ENCODE measurements at regions not wholly inside any gene's neighbourhood (a gene's known extent, or its start where the extent isn't known, plus 50 kb on each side); places are given as distances from the start of the nearest gene placed in this dataset.

DNA sequence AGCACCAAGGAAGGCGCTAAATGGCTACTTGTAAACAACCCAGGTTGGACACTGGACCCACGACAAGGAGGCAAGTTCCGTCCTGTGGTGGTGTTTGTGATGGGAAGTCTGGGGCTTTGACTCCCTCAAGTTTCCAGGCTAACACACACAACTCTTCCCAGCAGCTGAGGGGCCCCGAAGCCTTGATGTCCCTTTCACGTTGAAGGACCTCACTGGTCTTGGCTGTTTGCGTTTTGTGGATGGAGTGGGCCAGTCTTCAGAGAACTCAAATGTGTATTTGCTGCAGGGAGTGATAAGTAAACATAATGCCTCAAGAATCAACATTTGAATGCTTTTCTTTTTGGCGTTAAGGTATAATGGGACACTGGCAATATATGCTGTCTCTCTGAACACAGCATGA is 199.2 kb downstream of the TM9SF2 start:
- H3K4me1 Mint-ChIP-seq (ENCODE audit: low read depth): no peaks in the 10 kb centered on the region
- H3K9me3 Mint-ChIP-seq (ENCODE audit: low read depth): no peaks in the 10 kb centered on the region
- DNase-seq (ENCODE audit: low spot score, unreplicated experiment): no peak
- no peaks in the 10 kb centered on the region for H3K36me3 Mint-ChIP-seq (ENCODE audit: insufficient read depth)
- TF ChIP-seq, protein P1, sequence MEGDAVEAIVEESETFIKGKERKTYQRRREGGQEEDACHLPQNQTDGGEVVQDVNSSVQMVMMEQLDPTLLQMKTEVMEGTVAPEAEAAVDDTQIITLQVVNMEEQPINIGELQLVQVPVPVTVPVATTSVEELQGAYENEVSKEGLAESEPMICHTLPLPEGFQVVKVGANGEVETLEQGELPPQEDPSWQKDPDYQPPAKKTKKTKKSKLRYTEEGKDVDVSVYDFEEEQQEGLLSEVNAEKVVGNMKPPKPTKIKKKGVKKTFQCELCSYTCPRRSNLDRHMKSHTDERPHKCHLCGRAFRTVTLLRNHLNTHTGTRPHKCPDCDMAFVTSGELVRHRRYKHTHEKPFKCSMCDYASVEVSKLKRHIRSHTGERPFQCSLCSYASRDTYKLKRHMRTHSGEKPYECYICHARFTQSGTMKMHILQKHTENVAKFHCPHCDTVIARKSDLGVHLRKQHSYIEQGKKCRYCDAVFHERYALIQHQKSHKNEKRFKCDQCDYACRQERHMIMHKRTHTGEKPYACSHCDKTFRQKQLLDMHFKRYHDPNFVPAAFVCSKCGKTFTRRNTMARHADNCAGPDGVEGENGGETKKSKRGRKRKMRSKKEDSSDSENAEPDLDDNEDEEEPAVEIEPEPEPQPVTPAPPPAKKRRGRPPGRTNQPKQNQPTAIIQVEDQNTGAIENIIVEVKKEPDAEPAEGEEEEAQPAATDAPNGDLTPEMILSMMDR (IDR thresholded peaks at IDR 0.05; ENCODE audit: unreplicated experiment): no peak
- no peak overlapping the region for H3K4me3 Mint-ChIP-seq (ENCODE audit: low read depth)
- no peak overlapping the region for H3K27ac Mint-ChIP-seq
- H3K27me3 Mint-ChIP-seq: no peaks in the 10 kb centered on the region

- no peak overlapping the region for H3K27ac Mint-ChIP-seq
- DNase-seq (ENCODE audit: low spot score, unreplicated experiment): no peak
- TF ChIP-seq, protein P1 (IDR thresholded peaks at IDR 0.05; ENCODE audit: unreplicated experiment): no peak
- no peaks in the 10 kb centered on the region for H3K9me3 Mint-ChIP-seq (ENCODE audit: low read depth)
- H3K27me3 Mint-ChIP-seq: peaks cover 9% of the 10 kb centered on the region
- no peaks in the 10 kb centered on the region for H3K36me3 Mint-ChIP-seq (ENCODE audit: insufficient read depth)
- no peak overlapping the region for H3K4me3 Mint-ChIP-seq (ENCODE audit: low read depth)
- no peaks in the 10 kb centered on the region for H3K4me1 Mint-ChIP-seq (ENCODE audit: low read depth)
Observed at GRCh38 chr13:99698816-99699099, 197.5 kb downstream of the TM9SF2 start.

DNA sequence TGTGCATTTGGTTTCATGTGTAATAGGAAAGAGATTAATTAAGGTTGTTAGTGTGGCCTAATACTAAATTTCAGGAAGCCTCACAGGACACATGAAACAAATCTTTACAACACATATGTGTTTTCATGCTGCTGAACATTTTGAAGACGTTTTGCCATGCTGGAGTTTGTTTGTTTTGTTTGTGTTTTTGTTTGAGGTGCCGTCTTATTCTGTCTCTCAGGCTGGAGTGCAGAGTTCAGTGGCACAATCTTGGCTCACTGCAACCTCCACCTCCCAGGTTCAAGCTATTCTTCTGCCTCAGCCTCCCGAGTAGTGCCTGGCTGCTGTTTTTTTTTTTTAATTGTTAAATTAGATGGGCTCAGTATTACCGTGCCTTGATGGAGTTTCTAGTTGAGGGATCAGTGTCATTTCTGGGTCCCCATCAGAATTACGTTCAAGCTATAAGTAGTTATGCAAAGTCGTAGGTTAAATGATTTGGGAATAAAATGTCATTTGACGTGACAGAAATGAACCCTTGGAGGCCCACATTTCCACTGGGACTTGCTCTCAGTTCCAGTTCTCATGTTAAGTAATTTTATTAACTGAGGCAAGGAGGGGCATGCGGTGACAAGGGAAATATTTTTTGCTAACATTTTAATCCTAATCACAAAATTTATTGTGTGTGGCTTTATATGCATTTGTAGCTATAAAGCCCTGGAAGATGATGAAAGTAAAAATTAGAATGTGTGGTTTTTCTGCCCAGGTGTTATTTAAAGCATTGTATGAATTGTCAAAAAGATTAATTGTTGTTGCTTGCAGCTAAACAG is 196.9 kb downstream of the TM9SF2 start:
- no peaks in the 10 kb centered on the region for H3K9me3 Mint-ChIP-seq (ENCODE audit: low read depth)
- H3K27me3 Mint-ChIP-seq: peaks cover 14% of the 10 kb centered on the region
- H3K36me3 Mint-ChIP-seq (ENCODE audit: insufficient read depth): no peaks in the 10 kb centered on the region
- H3K4me3 Mint-ChIP-seq (ENCODE audit: low read depth): no peak overlapping the region
- TF ChIP-seq, protein P1 (IDR thresholded peaks at IDR 0.05; ENCODE audit: unreplicated experiment): no peak
- no peaks in the 10 kb centered on the region for H3K4me1 Mint-ChIP-seq (ENCODE audit: low read depth)
- no peak for DNase-seq (ENCODE audit: low spot score, unreplicated experiment)
- H3K27ac Mint-ChIP-seq: no peak overlapping the region

DNA sequence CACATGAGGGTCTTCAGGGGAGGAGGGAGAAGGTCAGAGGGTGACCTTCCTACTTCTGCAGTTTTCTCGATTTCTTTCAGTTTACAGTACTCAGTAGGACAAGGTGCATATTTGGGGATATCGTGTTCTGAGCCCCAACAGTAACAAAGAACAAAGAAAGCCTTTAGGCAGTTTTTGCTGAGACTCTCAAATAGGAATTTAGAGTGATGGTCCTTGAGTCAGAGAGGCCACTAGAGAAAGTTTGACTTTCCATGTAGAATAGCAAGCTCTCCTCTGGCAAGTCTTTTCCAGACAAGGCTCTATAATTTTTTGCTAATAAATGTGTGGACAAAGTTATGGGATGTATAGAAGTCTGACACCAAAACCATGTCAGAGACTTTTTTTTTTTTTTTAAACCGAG is 194.6 kb downstream of the TM9SF2 start:
- Mint-ChIP-seq H3K36me3 (ENCODE audit: insufficient read depth) (no peaks in the 10 kb centered on the region), H3K4me3 (ENCODE audit: low read depth) (no peak overlapping the region), H3K4me1 (ENCODE audit: low read depth) (no peaks in the 10 kb centered on the region), H3K27me3 (peaks cover 38% of the 10 kb centered on the region), H3K27ac (no peak overlapping the region), H3K9me3 (ENCODE audit: low read depth) (no peaks in the 10 kb centered on the region)
- TF ChIP-seq, protein P1 (IDR thresholded peaks at IDR 0.05; ENCODE audit: unreplicated experiment): no peak
- DNase-seq (ENCODE audit: low spot score, unreplicated experiment): no peak

GRCh38 chr13:99693852-99694611 is 192.8 kb downstream of the TM9SF2 start:
- Mint-ChIP-seq H3K27me3 (peaks cover 56% of the 10 kb centered on the region), H3K4me3 (ENCODE audit: low read depth) (no peak overlapping the region), H3K4me1 (ENCODE audit: low read depth) (peaks cover 1% of the 10 kb centered on the region), H3K27ac (no peak overlapping the region), H3K36me3 (ENCODE audit: insufficient read depth) (no peaks in the 10 kb centered on the region), H3K9me3 (ENCODE audit: low read depth) (no peaks in the 10 kb centered on the region)
- no peak for DNase-seq (ENCODE audit: low spot score, unreplicated experiment)
- TF ChIP-seq, protein P1 (IDR thresholded peaks at IDR 0.05; ENCODE audit: unreplicated experiment): no peak
